ENCODE measurements at regions not wholly inside any gene's neighbourhood (a gene's known extent, or its start where the extent isn't known, plus 50 kb on each side); places are given as distances from the start of the nearest gene placed in this dataset.

DNA sequence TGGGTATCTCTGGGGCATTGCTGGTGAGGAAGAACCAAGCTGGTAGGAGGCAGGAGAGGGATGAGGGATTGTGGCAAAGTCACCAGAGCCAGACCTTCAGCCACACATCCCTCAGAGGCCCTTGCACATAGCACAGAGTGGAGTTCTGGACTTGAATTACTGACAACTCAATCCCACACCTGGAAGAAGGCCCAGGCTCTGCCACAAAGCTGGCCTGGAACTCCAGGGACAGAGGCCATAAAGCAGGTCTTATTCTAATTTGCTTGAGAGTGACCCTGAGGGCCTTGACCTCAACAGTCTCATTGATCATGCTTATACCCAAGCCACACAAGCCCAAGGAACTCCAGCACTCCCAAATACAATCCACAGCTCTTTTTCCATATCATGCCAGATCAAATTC lies 486.2 kb upstream of the ZMIZ1 start:
- Histone ChIP-seq H3K4me3 (ENCODE audit: low read depth, low read length) (no peak overlapping the region), H3K4me1 (ENCODE audit: insufficient read depth) (no peaks in the 10 kb centered on the region), H3K36me3 (ENCODE audit: insufficient read depth) (no peaks in the 10 kb centered on the region), H3K27ac (ENCODE audit: low read depth) (no peak overlapping the region)
- DNase-seq (ENCODE audit: extremely low spot score), result no peak

DNA sequence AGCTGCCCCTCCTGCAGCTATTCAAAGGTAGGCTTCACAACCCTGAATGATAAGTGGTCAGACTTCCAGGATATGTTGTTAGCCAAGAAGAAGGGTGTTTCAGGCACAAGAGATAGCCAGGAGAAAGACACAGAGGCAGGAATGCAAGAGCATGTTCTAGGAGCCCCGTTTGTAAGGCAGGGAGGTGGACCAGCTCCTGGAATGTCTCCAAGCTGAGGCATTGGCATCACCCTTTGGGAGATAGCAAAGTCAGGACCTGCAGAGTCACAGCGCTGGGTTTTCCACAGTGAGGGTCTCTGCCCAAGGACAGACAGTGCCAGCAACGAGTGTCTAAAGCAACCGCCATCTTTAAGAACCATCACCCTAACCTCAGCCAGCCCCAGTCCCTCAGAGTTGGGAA lies 484.5 kb upstream of the ZMIZ1 start:
- Histone ChIP-seq H3K36me3 (ENCODE audit: insufficient read depth) (no peaks in the 10 kb centered on the region), H3K27ac (ENCODE audit: low read depth) (no peak overlapping the region), H3K4me3 (ENCODE audit: low read depth, low read length) (no peak overlapping the region), H3K4me1 (ENCODE audit: insufficient read depth) (no peaks in the 10 kb centered on the region)
- DNase-seq (ENCODE audit: extremely low spot score), result no peak
- 60% methylated on average over 4 of the region's 4 CpGs for WGBS

- Histone ChIP-seq H3K27ac (ENCODE audit: low read depth) (no peak overlapping the region), H3K4me1 (ENCODE audit: insufficient read depth) (no peaks in the 10 kb centered on the region), H3K36me3 (ENCODE audit: insufficient read depth) (no peaks in the 10 kb centered on the region), H3K4me3 (ENCODE audit: low read depth, low read length) (no peak overlapping the region)
- DNase-seq (ENCODE audit: extremely low spot score), result peak; percentile 60
- 27% methylated on average over 7 of the region's 7 CpGs for WGBS
These were observed 484.1 kb upstream of the ZMIZ1 start for GRCh38 chr10:78584681-78585080.

- no peak overlapping the region for H3K27ac ChIP-seq (ENCODE audit: low read depth)
- no peak for DNase-seq (ENCODE audit: extremely low spot score)
- H3K4me1 ChIP-seq (ENCODE audit: insufficient read depth), result no peaks in the 10 kb centered on the region
- no peaks in the 10 kb centered on the region for H3K36me3 ChIP-seq (ENCODE audit: insufficient read depth)
- 92% methylated on average over 4 of the region's 4 CpGs for WGBS
- no peak overlapping the region for H3K4me3 ChIP-seq (ENCODE audit: low read depth, low read length)
These were observed 482.8 kb upstream of the ZMIZ1 start for GRCh38 chr10:78585952-78586351.

GRCh38 chr10:78588194-78588811 lies 480.5 kb upstream of the ZMIZ1 start:
- no peaks in the 10 kb centered on the region for H3K4me1 ChIP-seq (ENCODE audit: insufficient read depth)
- H3K4me3 ChIP-seq (ENCODE audit: low read depth, low read length), result no peak overlapping the region
- 32% methylated on average over 9 of the region's 9 CpGs for WGBS
- H3K27ac ChIP-seq (ENCODE audit: low read depth), result no peak overlapping the region
- peak; percentile 39 for DNase-seq (ENCODE audit: extremely low spot score)
- no peaks in the 10 kb centered on the region for H3K36me3 ChIP-seq (ENCODE audit: insufficient read depth)

DNA sequence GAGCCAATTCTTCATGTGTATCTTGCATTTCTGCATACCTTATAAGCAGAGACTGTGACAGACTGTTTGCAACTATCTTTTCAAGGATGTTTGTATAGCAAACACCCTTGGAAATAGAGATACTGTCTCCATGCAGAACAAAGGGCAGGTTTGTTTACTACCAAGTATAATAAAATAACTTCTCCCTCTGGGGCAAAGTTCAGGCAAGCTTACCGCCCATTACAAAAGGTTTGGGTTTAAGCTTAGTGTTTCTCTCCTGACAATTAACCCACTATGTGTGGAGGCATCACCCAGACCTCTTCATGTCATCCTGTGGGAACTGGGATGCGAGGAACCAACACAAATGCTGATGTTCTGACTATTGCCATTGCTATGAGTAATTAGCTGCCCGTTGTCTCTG lies 479.1 kb upstream of the ZMIZ1 start:
- WGBS, result 81% methylated on average over 3 of the region's 3 CpGs
- H3K27ac ChIP-seq (ENCODE audit: low read depth), result no peak overlapping the region
- DNase-seq (ENCODE audit: extremely low spot score), result no peak

GRCh38 chr10:78591066-78591465 lies 477.7 kb upstream of the ZMIZ1 start:
- H3K4me1 ChIP-seq (ENCODE audit: insufficient read depth), result no peaks in the 10 kb centered on the region
- WGBS, result 78% methylated on average over 2 of the region's 2 CpGs
- no peak overlapping the region for H3K4me3 ChIP-seq (ENCODE audit: low read depth, low read length)
- H3K36me3 ChIP-seq (ENCODE audit: insufficient read depth), result no peaks in the 10 kb centered on the region
- DNase-seq (ENCODE audit: extremely low spot score), result no peak
- H3K27ac ChIP-seq (ENCODE audit: low read depth), result no peak overlapping the region

More for the DNA sequence above, 479.1 kb upstream of the ZMIZ1 start:
- Histone ChIP-seq H3K4me1 (ENCODE audit: insufficient read depth) (no peaks in the 10 kb centered on the region), H3K4me3 (ENCODE audit: low read depth, low read length) (no peak overlapping the region), H3K36me3 (ENCODE audit: insufficient read depth) (no peaks in the 10 kb centered on the region)

DNA sequence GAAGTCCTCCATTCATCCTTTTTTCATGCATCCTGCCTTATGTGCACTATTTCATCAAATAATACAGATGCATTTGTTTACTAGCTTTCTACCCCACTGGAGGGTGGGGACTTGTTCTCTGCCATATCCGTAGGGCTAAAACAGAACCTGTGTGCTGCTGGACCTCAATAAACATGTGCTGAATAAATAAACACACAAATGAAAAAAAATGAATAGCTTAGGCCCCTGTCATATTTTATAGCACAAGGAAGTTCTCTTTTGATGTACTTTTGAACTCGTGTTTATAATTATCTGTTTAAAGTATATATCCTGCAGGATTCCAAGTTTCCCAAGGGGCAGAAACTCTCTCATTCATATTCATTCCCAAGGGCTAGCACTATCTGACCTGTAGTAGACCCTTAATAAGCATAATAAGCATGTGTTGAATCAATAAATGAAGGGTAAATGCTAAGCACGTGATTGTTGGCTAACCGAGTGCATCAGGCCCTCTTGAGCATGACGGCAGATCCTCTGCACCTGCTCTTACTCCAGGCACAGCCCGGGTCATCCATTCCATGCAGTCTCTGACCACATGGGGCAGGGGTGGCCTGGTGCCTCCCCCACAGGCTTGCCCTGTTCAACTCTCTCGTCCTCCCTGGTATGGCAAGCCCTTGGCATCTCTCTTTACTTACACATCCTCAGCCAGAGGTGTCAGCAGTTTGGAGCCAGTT lies 474.1 kb upstream of the ZMIZ1 start:
- no peak for DNase-seq (ENCODE audit: extremely low spot score)
- no peak overlapping the region for H3K4me3 ChIP-seq (ENCODE audit: low read depth, low read length)
- H3K4me1 ChIP-seq (ENCODE audit: insufficient read depth), result no peaks in the 10 kb centered on the region
- H3K36me3 ChIP-seq (ENCODE audit: insufficient read depth), result no peaks in the 10 kb centered on the region
- 43% methylated on average over 7 of the region's 7 CpGs for WGBS
- no peak overlapping the region for H3K27ac ChIP-seq (ENCODE audit: low read depth)

- H3K36me3 ChIP-seq (ENCODE audit: insufficient read depth), result no peaks in the 10 kb centered on the region
- H3K27ac ChIP-seq (ENCODE audit: low read depth), result no peak overlapping the region
- no peak overlapping the region for H3K4me3 ChIP-seq (ENCODE audit: low read depth, low read length)
- H3K4me1 ChIP-seq (ENCODE audit: insufficient read depth), result no peaks in the 10 kb centered on the region
- WGBS, result 73% methylated on average over 5 of the region's 5 CpGs
- no peak for DNase-seq (ENCODE audit: extremely low spot score)
These were observed 473.5 kb upstream of the ZMIZ1 start for GRCh38 chr10:78595269-78595619.

DNA sequence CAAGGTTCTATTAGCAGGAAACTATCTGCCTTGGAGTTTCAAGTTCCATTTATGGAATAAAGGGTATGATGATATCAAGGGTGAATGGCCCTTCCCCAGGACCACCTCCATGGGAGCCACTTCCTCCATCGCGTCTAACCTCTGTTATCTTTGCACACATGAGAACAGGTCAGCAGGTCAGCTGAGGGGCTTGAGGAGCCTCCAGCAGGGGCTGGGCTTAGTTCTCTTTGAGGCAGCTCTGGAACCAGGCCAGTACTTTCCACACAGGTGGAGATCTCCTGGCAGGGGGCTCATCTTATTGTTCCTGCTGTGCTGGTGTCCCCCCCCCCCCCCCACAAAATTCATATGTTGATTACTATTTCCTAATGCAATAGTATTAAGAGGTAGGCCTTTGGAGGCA lies 472.2 kb upstream of the ZMIZ1 start:
- Histone ChIP-seq H3K4me3 (ENCODE audit: low read depth, low read length) (no peak overlapping the region), H3K27ac (ENCODE audit: low read depth) (no peak overlapping the region), H3K36me3 (ENCODE audit: insufficient read depth) (no peaks in the 10 kb centered on the region), H3K4me1 (ENCODE audit: insufficient read depth) (no peaks in the 10 kb centered on the region)
- 87% methylated on average over 2 of the region's 2 CpGs for WGBS
- no peak for DNase-seq (ENCODE audit: extremely low spot score)

GRCh38 chr10:78597796-78598555 lies 470.8 kb upstream of the ZMIZ1 start:
- no peak for DNase-seq (ENCODE audit: extremely low spot score)
- Histone ChIP-seq H3K27ac (ENCODE audit: low read depth) (no peak overlapping the region), H3K36me3 (ENCODE audit: insufficient read depth) (no peaks in the 10 kb centered on the region), H3K4me3 (ENCODE audit: low read depth, low read length) (no peak overlapping the region), H3K4me1 (ENCODE audit: insufficient read depth) (no peaks in the 10 kb centered on the region)
- WGBS, result 94% methylated on average over 11 of the region's 11 CpGs

- Histone ChIP-seq H3K4me3 (ENCODE audit: low read depth, low read length) (no peak overlapping the region), H3K27ac (ENCODE audit: low read depth) (no peak overlapping the region), H3K36me3 (ENCODE audit: insufficient read depth) (no peaks in the 10 kb centered on the region), H3K4me1 (ENCODE audit: insufficient read depth) (no peaks in the 10 kb centered on the region)
- no peak for DNase-seq (ENCODE audit: extremely low spot score)
- WGBS, result 96% methylated on average over 3 of the region's 3 CpGs
These were observed 469.5 kb upstream of the ZMIZ1 start for GRCh38 chr10:78599122-78599853.

DNA sequence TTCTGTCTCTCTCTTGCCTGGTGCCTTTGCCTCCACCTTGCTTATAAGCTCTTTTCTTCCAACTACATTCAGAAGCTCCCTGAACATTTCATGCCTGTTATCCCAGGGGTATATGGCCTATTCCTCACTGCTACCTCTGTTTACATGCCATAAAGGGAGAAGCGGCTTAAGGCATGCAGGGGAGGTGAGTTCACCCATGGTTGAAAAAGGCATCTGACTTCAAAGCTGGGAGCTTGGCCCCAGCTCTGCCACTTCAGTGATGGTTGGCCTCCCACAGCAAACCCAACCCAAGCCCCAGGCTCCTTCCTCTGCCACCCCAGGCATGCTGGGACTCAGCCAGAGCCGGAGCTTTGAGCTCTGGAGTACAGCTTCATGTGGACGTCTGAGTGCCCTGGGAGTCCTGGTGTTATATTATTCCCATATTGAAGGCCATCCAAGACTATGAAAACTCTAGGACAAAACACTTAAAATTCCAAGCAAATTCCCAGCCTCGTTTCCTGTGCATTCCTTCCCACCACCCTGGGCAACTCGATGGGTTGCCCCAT lies 468.6 kb upstream of the ZMIZ1 start:
- no peak for DNase-seq (ENCODE audit: extremely low spot score)
- no peaks in the 10 kb centered on the region for H3K36me3 ChIP-seq (ENCODE audit: insufficient read depth)
- WGBS, result 84% methylated on average over 5 of the region's 5 CpGs

More for the DNA sequence above, 468.6 kb upstream of the ZMIZ1 start:
- Histone ChIP-seq H3K4me1 (ENCODE audit: insufficient read depth) (no peaks in the 10 kb centered on the region), H3K27ac (ENCODE audit: low read depth) (no peak overlapping the region), H3K4me3 (ENCODE audit: low read depth, low read length) (no peak overlapping the region)
